HG03095 (cell line): ENCODE measurements at regions not wholly inside any gene's neighbourhood (a gene's known extent, or its start where the extent isn't known, plus 50 kb on each side); places are given as distances from the start of the nearest gene placed in this dataset.

Experiments used
- ATAC-seq: cut with Tn5 transposase; IDR thresholded peaks from one replicate; pipeline ENCODE4 v1.9.1; 2021; ENCODE audit warnings: moderate library complexity; ENCODE audit not compliant: unreplicated experiment

DNA sequence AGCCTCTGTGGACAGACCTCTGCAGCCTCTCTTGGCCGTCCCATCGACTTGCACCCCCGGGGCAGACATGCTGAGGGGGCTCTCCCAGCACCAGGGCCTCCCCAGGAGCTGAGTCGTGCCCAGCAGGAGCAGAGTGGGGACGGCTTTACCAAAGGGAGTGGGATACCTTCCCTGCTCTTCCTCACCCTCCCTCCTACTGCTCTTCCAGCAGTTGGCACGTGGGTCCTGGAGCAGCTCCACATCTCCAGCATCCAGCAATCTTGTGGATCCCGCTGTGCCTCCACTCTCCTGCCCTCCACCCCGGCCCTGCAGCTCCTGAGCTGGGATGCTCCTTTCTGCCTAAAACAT, 854.0 kb downstream of the BRD1 start:
- no peak for ATAC-seq

DNA sequence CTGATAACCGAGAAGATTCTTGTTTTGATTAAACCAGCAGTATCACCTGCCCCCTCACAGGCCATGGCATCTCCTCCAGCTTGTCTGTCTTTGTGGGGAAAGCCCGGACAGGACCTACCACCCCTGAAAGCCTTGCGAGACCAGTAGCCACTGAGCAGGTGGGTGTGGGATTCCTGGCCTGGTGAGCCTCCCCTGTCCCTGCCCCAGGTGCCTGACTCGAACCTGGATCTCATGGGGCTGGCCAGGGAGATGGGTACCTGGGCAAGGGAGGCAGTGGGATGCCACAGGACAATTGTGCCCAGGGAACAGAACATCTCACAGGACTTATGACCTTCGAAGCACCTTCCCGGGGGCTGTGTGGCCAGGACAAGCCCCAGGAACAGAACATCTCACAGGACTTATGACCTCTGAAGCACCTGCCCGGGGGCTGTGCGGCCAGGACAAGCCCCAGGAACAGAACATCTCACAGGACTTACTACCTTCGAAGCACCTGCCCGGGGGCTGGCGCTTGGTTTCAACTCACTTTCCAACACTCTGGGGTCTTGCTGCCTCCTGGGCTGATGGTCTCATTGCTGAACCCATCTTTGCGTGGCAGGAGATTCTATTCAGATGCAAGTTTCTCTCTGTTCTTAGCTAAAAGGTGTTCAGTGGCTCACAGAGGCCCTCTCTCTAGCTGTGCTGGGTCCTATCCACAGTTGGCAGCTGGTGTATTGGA, 854.5 kb downstream of the BRD1 start:
- no peak for ATAC-seq

DNA sequence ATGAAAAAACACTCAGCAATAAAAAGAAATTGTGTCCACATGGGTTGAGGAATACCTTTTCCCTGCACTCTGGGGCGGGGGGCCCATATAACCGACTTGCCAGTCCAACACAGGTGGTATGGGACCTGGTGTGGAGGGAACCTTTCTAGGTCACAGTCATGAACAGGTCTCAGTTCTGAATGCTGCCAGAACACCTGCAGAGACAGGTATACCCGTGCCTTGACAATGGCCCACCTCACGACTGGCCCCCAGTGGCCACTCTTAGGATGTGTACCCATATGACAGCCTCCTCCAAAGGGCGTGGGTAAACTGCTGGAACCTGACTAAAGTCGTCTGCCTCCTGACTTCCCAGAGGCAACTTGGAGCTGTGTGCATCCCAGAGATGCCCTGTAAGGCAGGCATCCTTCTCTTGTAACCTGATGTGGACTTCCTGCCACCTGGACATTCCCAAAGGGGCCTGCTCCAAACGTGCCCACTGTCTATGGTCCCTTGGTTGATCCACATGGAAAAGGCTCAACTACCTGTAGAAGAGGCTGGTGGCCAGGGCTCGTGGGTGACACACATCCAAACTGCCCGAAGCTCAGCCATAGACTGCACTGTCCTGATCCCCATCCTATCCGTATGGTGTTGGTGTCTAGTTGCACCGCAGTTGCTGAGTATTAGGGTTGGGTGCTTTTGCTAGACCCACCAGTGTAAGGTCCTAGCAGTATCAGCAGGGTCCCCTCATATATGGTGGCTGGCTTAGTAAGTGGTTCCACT, 859.3 kb downstream of the BRD1 start:
- ATAC-seq, result no peak

DNA sequence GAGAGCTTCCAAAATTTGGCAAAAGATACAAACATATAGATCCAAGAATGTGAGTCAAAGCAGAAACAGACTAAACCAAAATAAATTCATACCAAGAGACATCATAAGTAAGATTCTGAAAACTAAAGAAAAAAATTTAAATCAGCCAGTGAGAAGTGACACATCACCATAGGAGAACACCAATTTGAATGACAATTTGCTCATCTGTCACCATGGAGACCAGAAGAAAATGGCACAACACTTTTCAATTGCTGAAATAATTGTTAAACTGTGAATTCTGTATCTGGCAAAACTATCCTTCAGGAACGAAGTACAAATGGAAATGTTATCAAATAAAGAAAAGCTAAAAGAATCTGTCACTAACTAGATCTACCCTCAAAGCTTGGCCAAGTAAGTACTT, 864.3 kb downstream of the BRD1 start:
- no peak for ATAC-seq

DNA sequence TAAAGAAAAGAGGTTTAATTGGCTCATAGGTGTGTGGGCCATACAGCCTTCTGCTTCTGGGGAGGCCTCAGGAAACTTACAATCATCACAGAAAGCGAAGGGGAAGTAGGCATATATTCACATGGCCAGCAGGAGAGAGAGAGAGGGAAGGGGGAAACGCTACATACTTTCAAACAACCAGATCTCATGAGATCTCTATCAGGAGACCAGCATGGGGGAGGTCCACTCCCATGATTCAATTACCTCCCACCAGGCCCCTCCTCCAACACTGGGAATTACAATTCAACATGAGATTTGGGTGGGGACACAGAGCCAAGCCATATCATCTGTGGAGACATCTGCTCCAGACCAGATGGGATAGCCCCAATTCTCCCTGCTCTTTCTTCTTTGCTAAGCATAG, 866.0 kb downstream of the BRD1 start:
- ATAC-seq, result no peak

DNA sequence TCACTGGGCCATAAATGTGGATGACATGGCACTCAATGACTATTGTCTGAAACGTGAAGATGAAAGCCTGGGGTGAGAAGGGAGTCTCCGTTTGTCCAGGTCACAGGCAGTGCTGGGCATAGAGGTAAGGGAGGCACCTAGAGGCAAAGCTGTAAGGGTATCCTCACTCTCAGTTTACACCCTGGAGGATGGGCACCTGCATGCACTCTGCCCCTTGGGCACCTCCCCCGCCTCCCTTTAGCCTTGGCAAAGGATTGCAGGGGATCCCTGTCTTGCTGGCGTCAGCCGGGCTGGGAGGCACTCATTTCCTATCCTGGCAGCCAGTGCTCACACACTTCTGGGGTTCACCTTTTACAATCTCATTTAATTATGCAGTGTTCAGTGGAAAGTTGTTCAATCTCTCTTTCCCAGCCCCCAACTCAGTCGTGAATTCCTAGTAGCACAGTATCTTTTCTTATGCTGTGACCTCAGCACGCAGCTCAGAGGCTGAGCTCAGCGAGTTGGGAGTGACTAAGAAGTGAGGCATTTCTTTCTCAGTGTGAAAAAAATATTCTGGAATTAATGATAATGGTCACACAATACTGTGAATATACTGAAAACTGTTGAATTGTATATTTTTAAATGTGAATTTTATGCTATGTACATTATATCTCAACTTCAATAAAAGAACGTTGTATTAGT, 866.6 kb downstream of the BRD1 start:
- ATAC-seq, result no peak

DNA sequence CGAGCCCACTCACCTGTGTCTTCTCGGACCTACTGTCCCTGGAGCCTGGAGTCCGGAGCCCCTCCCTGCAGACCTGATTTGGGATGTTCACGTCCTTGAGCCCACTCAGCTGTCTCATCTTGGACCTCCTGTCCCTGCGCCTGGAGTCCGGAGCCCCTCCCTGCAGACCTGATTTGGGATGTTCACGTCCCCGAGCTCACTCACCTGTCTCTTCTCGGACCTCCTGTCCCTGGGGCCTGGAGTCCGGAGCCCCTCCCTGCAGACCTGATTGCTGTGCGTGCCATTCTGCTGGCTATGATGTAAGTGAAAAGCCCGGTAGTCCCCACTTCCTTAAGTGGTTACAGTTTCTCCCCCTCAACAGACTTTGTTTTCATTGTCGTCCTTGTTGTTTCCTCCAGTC, 867.1 kb downstream of the BRD1 start:
- ATAC-seq, result no peak

DNA sequence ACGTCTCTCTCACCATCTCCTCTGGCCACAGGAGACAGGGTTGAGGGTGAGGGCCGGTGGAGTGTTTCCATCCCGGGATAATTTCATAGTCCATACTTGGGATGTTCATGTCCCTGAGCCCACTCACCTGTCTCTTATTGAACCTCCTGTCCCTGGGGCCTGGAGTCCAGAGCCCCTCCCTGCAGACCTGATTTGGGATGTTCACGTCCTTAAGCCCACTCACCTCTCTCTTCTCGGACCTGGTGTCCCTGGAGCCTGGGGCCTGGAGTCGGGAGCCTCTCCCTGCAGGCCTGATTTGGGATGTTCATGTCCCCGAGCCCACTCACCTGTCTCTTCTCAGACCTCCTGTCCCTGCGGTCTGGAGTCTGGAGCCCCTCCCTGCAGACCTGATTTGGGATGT, 868.2 kb downstream of the BRD1 start:
- ATAC-seq, result no peak

DNA sequence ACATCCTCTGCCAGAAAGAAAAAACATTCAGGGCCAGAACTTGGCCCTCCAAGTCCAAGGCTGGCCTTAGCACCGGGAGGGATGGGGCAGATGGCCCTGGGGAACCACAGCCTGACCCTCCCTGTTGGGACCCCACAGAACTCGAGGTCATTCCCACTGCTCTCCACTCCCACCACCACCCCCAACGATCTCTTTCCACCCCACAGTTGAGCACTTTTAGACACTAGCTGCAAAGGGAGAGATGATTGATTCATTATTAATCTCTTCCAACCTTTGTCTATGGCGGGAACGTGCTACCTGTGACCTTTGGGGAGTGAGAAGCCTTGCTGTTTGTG, 869.7 kb downstream of the BRD1 start:
- no peak for ATAC-seq

DNA sequence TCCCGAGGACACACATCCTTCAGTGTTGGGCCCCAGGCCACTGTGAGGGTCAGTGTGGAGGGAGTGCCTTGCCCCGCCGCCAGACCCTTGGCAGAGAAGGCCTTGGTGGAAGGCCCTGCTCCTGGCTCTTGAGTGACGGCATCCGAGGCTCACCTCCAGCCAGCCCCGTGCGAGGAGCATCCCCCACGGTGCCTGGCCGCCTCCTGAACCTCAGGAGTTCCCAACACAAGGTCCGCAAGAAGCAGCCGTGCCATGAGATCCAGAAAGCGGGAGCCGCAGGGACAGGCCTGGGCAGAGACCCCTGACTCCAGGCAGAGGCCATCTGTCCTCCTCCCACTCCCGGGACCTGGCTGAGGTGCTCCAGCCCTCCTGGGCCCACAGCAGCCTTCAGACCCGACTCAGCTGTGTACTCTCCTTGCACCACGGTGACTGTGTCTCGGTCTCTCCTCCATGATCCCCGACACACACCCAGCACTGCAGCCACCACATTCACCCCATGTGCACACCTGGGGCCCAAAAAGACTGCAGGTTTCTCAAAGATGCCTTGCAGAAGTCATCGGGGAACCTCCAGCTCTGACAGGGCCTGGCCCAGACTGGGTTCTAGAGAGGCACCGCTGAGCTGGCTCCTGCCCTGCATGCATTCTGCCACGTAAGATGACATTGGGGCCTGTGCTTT, 870.2 kb downstream of the BRD1 start:
- ATAC-seq, result no peak

DNA sequence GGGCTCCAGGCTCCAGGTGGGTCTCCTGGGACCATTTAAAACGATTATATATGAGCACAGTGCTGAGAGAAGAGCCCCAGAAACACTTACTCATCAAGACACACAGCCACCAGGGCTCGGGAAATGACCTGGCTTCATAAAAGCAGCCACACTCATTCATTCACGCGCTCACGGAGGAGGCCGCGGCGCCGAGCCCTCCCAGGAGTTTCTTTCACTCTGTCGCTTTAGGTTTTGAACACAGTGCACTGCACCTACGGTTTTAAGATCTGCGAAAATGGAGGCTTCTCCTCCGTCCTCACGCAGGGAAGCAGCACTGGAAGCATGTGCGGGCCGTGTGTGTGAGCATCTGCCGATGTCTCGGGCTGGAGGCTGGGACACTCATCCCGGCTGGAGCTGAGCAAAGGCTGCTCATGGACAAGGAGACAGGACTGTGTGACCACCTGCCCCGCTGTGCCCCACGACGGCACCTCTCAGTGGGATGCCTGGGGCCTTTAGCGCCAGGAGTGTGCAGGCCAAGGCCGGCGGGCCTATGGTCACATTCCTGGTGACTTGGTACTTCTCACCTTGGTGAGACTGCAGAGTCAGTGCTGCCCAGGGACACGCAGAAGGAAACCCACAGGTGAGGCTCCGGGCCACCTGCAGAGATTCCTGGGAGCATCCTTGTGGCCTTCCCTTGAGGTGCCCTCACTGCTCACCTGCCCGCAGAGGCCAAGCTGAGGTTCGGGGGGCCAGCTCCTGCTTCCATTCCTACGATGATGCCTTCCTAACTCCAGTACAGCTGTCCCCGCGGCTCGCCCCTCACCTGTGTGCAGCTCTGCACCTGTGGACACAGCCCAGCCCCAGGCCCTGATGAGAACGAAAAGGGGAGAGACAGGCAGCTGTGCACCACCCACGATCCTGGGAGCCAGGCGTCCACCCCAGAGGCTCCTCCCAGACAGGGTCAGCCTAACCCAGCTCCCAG, 872.0 kb downstream of the BRD1 start:
- no peak for ATAC-seq

DNA sequence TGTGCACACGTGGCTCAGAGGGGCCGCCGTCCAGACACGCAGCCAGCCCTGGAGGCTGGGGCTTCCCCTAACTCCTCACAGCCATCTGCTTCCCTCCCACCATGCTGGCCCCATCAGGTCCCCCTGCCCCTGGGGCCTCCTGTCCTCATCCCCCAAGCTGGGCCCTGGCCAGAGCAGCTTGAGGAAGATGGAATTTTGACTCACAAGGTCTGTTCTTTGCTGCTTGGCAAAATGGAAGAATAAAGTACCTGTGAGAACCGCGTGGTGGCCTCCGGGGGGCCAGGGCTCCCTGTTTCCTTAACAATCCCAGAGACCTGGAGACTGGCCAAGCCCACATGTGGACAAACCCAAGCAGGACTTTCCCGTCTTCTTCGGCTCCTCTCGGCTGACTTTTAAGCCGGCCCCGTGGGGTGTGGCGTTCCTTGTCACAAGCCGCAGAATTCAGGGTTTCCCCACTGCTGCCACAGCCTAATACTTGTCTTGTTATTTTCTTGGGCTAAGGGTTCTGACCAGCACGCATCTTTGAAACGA, 872.8 kb downstream of the BRD1 start:
- ATAC-seq, result no peak

DNA sequence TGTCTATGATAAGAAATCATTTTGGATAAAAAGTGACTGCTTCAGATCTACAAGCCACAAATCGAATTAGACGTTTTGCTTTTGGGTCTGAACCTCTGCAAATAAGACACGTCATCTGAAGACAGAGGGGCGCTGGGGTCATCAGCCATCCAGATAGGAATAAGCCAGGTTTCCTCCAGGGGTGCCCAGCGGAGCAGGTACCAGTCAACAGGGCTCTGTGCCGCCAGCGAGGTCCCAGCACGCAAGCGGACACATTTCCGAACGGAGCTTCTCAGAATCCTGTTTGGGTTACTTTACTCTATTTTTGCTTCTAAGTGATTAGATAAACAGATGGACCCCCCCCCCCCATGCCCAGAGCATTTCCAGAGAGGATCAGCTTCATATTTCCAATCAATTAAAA, 873.8 kb downstream of the BRD1 start:
- no peak for ATAC-seq

DNA sequence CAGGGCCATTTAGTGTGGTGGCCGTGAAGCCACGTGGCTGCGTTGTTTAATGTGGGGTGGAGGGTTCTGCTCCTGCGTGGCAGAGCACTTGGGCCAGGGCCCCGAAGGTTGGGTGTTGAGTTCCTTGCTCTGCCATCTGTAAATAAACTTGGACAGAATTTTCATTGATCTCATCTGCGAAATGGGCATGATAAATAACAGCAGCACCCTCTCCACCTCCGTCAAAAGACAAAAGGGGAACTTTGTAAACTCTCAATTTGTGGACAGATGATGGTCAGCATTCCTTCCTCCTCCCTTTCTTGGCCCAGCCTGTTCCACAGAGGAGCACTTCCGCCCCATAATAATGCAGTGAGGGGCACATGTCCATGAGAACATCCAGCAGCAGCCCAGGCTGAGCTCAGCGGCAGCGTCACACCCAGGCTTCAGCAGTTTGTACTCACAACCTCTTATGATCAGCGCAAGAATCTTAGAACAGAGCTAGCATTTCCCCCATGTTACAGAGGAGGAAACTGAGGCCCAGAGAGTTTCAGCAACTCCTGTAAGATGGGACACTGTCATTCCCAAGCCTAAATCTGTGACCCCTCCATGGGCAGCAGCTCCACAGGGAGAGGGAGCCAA, 874.5 kb downstream of the BRD1 start:
- no peak for ATAC-seq

DNA sequence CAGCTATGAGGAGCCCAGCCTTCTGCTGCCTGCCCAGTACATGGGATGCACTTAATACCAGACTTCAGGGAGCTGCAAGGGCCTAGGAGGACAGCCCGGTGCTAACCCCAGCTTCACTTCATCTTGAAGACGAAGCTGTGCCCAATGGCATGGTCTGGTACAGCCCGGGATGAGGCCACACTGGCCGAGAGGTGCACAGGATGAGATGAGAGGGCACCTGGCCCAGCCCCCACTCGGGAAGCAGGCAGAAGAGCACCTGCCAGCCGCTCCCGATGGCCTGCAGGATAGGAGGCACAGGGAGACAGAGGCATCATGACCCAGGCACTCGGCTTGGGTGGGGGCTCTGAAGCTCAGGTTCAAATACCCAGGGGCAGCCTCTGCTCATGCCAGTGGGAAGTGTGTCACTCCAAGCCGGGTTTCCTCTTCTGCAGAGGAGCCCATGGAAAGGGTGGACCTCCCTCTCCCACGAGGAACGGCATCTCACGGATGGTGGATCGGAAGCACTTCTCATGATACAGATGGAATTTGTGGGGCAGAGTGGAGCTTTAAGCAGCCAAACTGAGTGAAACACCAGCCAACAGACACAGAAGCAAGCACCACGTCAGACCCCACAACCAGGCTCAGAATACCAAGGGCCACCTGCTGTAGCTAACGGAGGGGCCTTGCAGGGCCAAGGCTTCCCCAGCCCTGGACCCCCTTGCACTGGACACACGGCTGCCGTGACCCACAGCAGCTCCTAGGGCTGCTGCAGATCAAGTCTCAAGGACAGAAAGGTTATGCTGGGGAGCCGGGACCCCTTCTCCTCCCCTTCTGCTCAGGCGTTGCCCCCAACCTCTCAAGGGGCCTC, 875.2 kb downstream of the BRD1 start:
- no peak for ATAC-seq

DNA sequence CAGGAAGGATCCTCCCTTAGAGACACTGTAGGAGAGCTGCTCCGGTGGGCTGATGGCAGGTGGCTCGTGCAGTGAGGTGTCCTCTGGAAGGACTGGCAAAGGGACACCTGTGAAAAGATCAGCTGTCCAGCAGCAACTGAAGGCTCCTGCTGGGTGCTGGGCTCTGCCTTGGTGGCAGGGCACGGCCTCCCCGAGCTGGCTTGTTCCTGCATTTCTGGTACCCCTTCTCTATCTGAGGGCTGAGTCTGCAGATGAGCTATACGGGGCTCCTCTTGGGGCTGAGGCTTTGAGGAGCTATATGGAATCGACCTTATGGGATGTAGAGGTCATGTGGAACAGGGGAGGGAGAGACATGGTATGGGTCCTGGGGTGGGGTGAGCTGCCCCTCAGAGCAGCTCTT, 875.8 kb downstream of the BRD1 start:
- no peak for ATAC-seq

DNA sequence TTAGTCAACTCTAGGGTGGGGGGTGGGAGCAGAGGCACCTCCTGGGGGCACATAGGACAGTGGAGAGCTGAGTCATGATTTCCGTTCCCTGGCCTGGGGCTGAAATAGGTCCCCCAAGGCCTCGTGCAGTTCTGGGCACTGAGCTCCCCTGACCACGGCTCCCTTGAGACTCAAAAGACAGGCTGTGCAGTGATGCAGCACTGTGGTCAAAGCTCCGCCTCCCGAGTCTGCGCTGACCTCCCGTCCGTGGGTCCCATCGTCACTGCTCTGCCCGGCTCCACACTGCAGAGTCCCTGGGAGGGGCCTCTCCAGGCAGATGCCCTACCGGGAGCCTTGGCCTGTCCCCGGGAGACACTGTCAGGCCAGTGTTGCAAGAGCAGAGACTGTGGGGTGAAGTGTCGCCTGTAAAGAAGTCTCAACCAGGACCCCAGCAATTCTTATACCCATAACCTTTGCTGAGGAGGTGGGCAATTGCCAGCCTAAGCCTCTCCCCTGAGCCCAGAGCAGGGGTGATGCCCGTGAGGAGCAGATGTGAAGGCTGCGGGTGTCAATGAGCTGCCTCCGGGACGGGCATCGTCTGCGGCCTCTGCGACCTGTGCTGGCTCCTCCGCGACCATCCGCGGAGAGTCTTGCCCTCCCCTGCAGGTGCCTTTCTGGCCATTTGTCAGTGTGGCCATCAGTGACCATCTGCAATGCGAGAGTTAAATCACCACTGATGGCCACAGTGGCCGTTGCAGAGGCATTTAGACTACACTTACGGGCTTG, 877.3 kb downstream of the BRD1 start:
- ATAC-seq, result no peak

DNA sequence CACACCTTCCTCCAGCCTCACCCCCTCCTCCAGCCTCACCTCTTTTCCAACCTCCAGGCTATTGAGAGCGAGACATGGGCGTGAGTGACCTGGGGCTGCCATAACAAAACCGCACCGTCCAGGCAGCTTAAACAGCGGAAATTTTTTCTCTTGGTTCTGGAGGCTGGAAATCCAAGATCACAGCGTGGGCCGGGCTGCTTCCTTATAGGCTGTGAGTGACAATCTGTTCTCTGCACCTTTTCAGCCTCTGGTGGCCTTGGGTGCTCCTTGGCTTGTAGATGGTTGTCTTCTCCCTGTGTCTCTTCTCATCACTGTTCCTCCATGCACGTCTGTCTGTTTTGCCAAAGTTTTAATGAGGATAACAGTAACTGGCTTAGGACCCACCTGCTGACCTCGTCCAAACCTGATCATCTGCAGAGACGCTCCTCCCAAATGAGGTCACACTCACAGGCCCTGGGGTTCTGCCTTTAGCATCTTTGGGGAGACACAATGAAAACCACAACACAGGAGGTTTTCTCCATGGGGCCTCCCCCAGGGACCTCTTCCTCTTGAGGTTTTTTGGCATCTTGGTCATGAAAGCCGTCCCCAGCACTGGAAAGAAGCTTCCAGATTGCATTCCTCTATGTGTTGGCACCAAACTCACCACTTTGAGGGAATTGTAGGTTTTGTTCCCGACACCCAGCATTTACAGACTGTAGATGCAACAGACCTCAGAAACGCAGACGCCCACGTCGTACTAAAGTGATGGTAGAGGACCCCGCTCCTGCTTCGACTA, 878.1 kb downstream of the BRD1 start:
- no peak for ATAC-seq
